ENCODE measurements at regions not wholly inside any gene's neighbourhood (a gene's known extent, or its start where the extent isn't known, plus 50 kb on each side); places are given as distances from the start of the nearest gene placed in this dataset.

DNA sequence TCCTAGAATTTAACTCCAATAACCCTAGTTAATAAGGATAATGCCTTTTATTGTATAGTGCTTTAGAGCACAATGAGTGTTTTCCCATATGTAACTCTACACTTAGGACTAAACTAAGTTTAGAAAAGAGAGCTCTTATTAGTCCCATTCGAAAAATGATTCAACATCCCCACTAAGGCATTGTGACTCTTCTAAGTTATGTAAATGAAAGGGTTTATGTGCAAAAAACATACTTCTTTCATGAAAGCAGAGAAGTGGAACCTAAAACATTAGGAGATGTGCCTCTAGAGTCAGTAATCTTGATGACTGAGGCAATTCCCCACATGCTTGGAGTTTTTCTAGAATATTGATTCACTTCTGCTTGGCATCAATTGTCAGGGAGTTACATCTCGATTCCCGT lies 344.1 kb upstream of the ZNF717 start:
- intact Hi-C loops (cut with DNase I) = no loop called here
- Histone ChIP-seq H3K27ac (ENCODE audit: low read depth in 2 of 2, low read length in 2 of 2) (no peak overlapping the region), H3K9me3 (ENCODE audit: control insufficient read depth in 2 of 3, insufficient read depth in 1 of 3, low read length in 3 of 3) (no peaks in the 10 kb centered on the region), H3K4me3 (ENCODE audit: low read length in 3 of 3) (no peak overlapping the region), H3K4me1 (ENCODE audit: control insufficient read depth in 2 of 3, insufficient read depth in 2 of 3, low read depth in 1 of 3, low read length in 3 of 3) (no peaks in the 10 kb centered on the region), H3K36me3 (ENCODE audit: control insufficient read depth in 2 of 3, insufficient read depth in 3 of 3, low read length in 3 of 3) (no peaks in the 10 kb centered on the region), H3K9ac (ENCODE audit: low read length in 3 of 3) (no peak overlapping the region), H3K27me3 (ENCODE audit: control insufficient read depth, insufficient read depth, low read length) (no peaks in the 10 kb centered on the region)
- FAIRE-seq = no peak
- TF ChIP-seq, protein P1, sequence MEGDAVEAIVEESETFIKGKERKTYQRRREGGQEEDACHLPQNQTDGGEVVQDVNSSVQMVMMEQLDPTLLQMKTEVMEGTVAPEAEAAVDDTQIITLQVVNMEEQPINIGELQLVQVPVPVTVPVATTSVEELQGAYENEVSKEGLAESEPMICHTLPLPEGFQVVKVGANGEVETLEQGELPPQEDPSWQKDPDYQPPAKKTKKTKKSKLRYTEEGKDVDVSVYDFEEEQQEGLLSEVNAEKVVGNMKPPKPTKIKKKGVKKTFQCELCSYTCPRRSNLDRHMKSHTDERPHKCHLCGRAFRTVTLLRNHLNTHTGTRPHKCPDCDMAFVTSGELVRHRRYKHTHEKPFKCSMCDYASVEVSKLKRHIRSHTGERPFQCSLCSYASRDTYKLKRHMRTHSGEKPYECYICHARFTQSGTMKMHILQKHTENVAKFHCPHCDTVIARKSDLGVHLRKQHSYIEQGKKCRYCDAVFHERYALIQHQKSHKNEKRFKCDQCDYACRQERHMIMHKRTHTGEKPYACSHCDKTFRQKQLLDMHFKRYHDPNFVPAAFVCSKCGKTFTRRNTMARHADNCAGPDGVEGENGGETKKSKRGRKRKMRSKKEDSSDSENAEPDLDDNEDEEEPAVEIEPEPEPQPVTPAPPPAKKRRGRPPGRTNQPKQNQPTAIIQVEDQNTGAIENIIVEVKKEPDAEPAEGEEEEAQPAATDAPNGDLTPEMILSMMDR (IDR thresholded peaks at IDR 0.05; ENCODE audit: borderline replicate concordance, extremely low read depth, insufficient read depth) = no peak
- no peak for DNase-seq

DNA sequence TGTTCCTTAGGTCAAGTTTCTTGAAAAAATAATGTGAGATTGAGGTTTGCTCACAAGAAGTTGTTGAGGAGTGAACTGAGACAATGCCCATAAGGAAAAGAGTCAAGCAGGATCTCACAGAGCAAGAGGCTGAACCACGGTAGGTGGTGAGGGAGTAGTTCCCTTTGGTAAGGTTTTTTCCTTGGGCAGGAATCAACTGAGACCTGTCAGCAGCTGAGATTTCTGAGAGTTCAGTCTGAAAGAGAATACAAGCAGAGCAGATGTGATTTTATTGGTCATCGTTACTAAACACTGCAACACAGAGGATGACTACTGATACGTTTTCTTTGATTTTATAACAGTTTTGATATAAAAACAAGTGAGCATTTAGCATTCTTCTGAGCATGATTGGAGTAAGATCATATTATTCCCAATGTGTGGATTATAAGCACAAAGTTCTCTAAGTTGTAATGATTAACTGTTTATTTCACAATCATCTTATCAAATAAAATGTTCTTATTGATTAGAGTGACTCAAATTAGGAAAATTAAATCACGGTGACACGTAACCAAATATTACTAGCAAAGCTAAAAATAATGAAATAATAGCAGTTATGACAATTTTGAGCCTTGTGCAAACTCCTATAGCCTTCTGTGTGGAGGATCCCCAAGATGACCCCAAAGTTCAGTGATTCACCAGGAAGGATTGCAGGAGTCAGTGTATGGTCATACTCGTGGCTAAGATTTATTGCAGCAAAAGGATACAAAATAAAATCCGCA lies 346.2 kb upstream of the ZNF717 start:
- Histone ChIP-seq H3K27ac (ENCODE audit: low read depth in 2 of 2, low read length in 2 of 2) (no peak overlapping the region), H3K9me3 (ENCODE audit: control insufficient read depth in 2 of 3, insufficient read depth in 1 of 3, low read length in 3 of 3) (no peaks in the 10 kb centered on the region), H3K4me1 (ENCODE audit: control insufficient read depth in 2 of 3, insufficient read depth in 2 of 3, low read depth in 1 of 3, low read length in 3 of 3) (no peaks in the 10 kb centered on the region), H3K27me3 (ENCODE audit: control insufficient read depth, insufficient read depth, low read length) (no peaks in the 10 kb centered on the region), H3K36me3 (ENCODE audit: control insufficient read depth in 2 of 3, insufficient read depth in 3 of 3, low read length in 3 of 3) (no peaks in the 10 kb centered on the region), H3K4me3 (ENCODE audit: low read length in 3 of 3) (no peak overlapping the region), H3K9ac (ENCODE audit: low read length in 3 of 3) (no peak overlapping the region)
- intact Hi-C loops (cut with DNase I) = no loop called here
- no peak for DNase-seq
- TF ChIP-seq, protein P1 (IDR thresholded peaks at IDR 0.05; ENCODE audit: borderline replicate concordance, extremely low read depth, insufficient read depth) = no peak
- FAIRE-seq = no peak

DNA sequence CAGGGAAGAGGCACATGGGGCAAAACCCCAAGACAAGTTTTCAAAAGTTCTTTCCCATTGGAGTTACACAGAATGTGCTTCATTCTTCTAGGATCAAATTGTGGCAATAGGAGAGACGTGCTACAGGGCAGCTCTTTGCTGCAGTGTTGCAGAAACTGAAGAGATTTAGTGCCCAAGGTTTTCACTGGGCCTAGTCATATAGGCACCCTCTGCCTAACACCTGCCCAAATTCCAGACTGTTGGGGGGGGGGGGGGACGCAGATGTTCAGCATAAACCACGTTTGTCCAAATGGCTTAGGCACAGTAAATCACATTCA lies 346.8 kb upstream of the ZNF717 start:
- no peaks in the 10 kb centered on the region for H3K27me3 ChIP-seq (ENCODE audit: control insufficient read depth, insufficient read depth, low read length)
- H3K4me1 ChIP-seq (ENCODE audit: control insufficient read depth in 2 of 3, insufficient read depth in 2 of 3, low read depth in 1 of 3, low read length in 3 of 3) = no peaks in the 10 kb centered on the region
- no peak overlapping the region for H3K9ac ChIP-seq (ENCODE audit: low read length in 3 of 3)
- H3K36me3 ChIP-seq (ENCODE audit: control insufficient read depth in 2 of 3, insufficient read depth in 3 of 3, low read length in 3 of 3) = no peaks in the 10 kb centered on the region
- DNase-seq (no peak), FAIRE-seq (no peak)
- no peak overlapping the region for H3K27ac ChIP-seq (ENCODE audit: low read depth in 2 of 2, low read length in 2 of 2)
- H3K4me3 ChIP-seq (ENCODE audit: low read length in 3 of 3) = no peak overlapping the region
- TF ChIP-seq, protein P1 (IDR thresholded peaks at IDR 0.05; ENCODE audit: borderline replicate concordance, extremely low read depth, insufficient read depth) = no peak
- no peaks in the 10 kb centered on the region for H3K9me3 ChIP-seq (ENCODE audit: control insufficient read depth in 2 of 3, insufficient read depth in 1 of 3, low read length in 3 of 3)
- intact Hi-C loops (cut with DNase I) = no loop called here

DNA sequence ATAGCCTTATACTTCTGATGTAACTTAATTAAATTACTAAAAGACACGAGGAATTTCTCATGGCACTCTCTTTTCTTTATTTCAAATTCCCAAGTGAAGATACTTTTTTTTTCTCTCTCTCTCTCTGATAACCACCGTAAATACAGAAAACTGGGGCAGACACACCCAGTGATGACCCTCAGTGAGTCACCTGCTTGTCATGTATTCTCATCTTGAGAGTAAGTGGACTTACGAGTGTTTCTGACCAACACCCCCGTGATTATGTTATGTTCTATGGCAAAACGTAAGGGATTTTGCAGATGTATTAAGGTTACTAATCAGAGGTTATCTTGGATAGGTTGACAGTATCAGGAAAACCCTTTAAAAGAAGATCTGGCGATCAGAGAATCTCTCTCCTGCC lies 348.8 kb upstream of the ZNF717 start:
- Histone ChIP-seq H3K27ac (ENCODE audit: low read depth in 2 of 2, low read length in 2 of 2) (no peak overlapping the region), H3K4me1 (ENCODE audit: control insufficient read depth in 2 of 3, insufficient read depth in 2 of 3, low read depth in 1 of 3, low read length in 3 of 3) (no peaks in the 10 kb centered on the region), H3K36me3 (ENCODE audit: control insufficient read depth in 2 of 3, insufficient read depth in 3 of 3, low read length in 3 of 3) (no peaks in the 10 kb centered on the region), H3K27me3 (ENCODE audit: control insufficient read depth, insufficient read depth, low read length) (no peaks in the 10 kb centered on the region), H3K9ac (ENCODE audit: low read length in 3 of 3) (no peak overlapping the region), H3K4me3 (ENCODE audit: low read length in 3 of 3) (no peak overlapping the region), H3K9me3 (ENCODE audit: control insufficient read depth in 2 of 3, insufficient read depth in 1 of 3, low read length in 3 of 3) (no peaks in the 10 kb centered on the region)
- TF ChIP-seq, protein P1 (IDR thresholded peaks at IDR 0.05; ENCODE audit: borderline replicate concordance, extremely low read depth, insufficient read depth) = no peak
- FAIRE-seq (no peak), DNase-seq (no peak)
- intact Hi-C loops (cut with DNase I) = no loop called here
